Small intestine (tissue), 7 donors: ENCODE measurements at regions not wholly inside any gene's neighbourhood (a gene's known extent, or its start where the extent isn't known, plus 50 kb on each side); places are given as distances from the start of the nearest gene placed in this dataset.

Source experiments
- DNase-seq, 2 donors: peaks; one replicate each; pipeline versions ENCODE4 v3.0.0 to v3.0.0-alpha.2; 2013
- FAIRE-seq: peaks from 2 replicates; lab custom pipeline; 2012; peaks lifted over from hg19 to GRCh38; lab: Jason Lieb, UNC
- H3K27ac ChIP-seq, 3 donors: one replicate each; pipeline ENCODE4 v1.5.1; 2013; ENCODE audit warnings: low read length in 2 of 3, mild to moderate bottlenecking in 2 of 3, control low read depth in 1 of 3, inconsistent platforms in 1 of 3, low read depth in 1 of 3, moderate library complexity in 1 of 3
- H3K27me3 ChIP-seq, 3 donors: one replicate each; pipeline ENCODE4 v1.6.1; 2013; ENCODE audit warnings: low read length in 3 of 3, inconsistent platforms in 1 of 3; ENCODE audit not compliant: control insufficient read depth in 3 of 3, insufficient read depth in 3 of 3
- H3K36me3 ChIP-seq, 3 donors: one replicate each; pipeline ENCODE4 v1.6.1; 2013; ENCODE audit warnings: low read length in 3 of 3, inconsistent platforms in 1 of 3, low read depth in 1 of 3, mild to moderate bottlenecking in 1 of 3, moderate library complexity in 1 of 3; ENCODE audit not compliant: control insufficient read depth in 3 of 3, insufficient read depth in 2 of 3
- H3K4me1 ChIP-seq, 3 donors: one replicate each; pipeline ENCODE4 v1.6.1; 2013; ENCODE audit warnings: low read length in 2 of 3, inconsistent platforms in 1 of 3, low read depth in 1 of 3, mild to moderate bottlenecking in 1 of 3, moderate library complexity in 1 of 3; ENCODE audit not compliant: control insufficient read depth in 3 of 3, insufficient read depth in 2 of 3
- H3K4me3 ChIP-seq, 3 donors: one replicate each; pipeline ENCODE4 v1.5.1; 2013; ENCODE audit warnings: low read length in 3 of 3, control low read depth in 1 of 3, inconsistent platforms in 1 of 3, low read depth in 1 of 3, mild to moderate bottlenecking in 1 of 3, moderate library complexity in 1 of 3
- H3K9me3 ChIP-seq, 2 donors: one replicate each; pipeline ENCODE4 v1.6.1; 2013; ENCODE audit warnings: low read depth in 1 of 2, low read length in 1 of 2; ENCODE audit not compliant: control insufficient read depth in 2 of 2, insufficient read depth in 1 of 2
- WGBS, 3 donors: extraction: QIAGEN DNeasy Blood & Tissue Kit; methylation state at CpG; one replicate each; pipeline ENCODE4 v1.1.7; 2013; 5-methylcytosine and 5-hydroxymethylcytosine counted together
- donor health status: healthy with polysubstance abuse.
- donor health status: control.
- donor health status: control.
- donor health status: Bipolar disorder and iron deficiency.
- donor health status: healthy.

DNA sequence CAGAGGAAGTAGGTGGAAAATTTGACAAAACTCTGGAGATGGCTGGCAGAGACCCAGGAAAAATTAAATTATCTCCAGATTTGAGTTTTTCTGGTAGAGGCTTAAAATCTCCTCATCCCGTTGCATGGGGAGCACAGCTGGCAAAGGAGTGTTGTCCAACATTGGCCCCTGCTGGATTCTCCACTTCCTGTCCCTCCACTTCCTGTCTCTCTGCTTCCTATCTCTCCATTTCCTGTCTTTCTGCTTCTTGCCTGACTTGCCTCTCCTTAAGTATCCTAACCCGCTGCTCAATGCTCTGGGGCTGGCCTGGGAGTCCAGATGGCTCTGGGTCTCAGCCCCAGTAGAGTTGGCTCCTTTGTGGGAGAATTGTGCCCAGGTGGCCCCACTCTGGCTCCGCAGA lies 65.8 kb upstream of the EMX2 start:
- FAIRE-seq = no peak
- WGBS, 3 donors = 75 to 84% (median 81%) methylated on average over 3 of the region's 3 CpGs
- H3K4me3 ChIP-seq = no peak overlapping the region

GRCh38 chr10:117476281-117476680 lies 66.3 kb upstream of the EMX2 start:
- FAIRE-seq (no peak), DNase-seq (no peak)
- WGBS, 3 donors = 95 to 100% (median 100%) methylated on average over 2 of the region's 2 CpGs
- Histone ChIP-seq H3K9me3 (no peaks in the 10 kb centered on the region), H3K4me3 (no peak overlapping the region), H3K27me3 (peaks cover 0 to 19% (median 1%) of the 10 kb centered on the region in 3 donors), H3K4me1 (no peaks in the 10 kb centered on the region), H3K36me3 (no peaks in the 10 kb centered on the region), H3K27ac (no peak overlapping the region)

More for the DNA sequence above, 65.8 kb upstream of the EMX2 start:
- H3K4me1 ChIP-seq = no peaks in the 10 kb centered on the region
- peaks cover 0 to 19% (median 1%) of the 10 kb centered on the region in 3 donors for H3K27me3 ChIP-seq
- no peaks in the 10 kb centered on the region for H3K9me3 ChIP-seq
- H3K36me3 ChIP-seq = no peaks in the 10 kb centered on the region
- no peak overlapping the region for H3K27ac ChIP-seq
- no peak for DNase-seq

DNA sequence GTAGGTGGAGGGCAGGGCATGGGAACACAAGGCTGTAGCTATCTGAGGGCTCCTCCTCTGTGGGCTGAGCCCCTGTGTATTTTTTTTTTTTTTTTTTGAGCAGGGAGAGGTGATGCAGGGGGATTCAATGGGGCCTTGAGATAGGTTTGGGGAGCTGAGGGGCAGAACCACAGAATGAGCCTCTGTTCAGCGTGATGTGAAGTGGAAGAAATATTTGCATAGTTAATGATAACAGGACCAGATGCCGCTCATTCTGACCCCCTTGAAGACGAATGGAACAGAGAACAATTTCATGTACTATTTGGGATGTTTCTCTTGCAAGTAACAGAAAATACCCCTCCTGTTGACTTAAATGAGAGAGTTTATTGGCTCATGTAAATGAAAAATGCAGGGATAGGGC lies 69.7 kb upstream of the EMX2 start:
- H3K36me3 ChIP-seq = no peaks in the 10 kb centered on the region
- DNase-seq (no peak), FAIRE-seq (no peak)
- no peak overlapping the region for H3K4me3 ChIP-seq
- no peaks in the 10 kb centered on the region for H3K9me3 ChIP-seq
- H3K4me1 ChIP-seq = no peaks in the 10 kb centered on the region
- no peak overlapping the region for H3K27ac ChIP-seq
- H3K27me3 ChIP-seq = peaks cover 0 to 15% (median 0%) of the 10 kb centered on the region in 3 donors
- WGBS, 3 donors = 65 to 87% (median 84%) methylated on average over 3 of the region's 3 CpGs

DNA sequence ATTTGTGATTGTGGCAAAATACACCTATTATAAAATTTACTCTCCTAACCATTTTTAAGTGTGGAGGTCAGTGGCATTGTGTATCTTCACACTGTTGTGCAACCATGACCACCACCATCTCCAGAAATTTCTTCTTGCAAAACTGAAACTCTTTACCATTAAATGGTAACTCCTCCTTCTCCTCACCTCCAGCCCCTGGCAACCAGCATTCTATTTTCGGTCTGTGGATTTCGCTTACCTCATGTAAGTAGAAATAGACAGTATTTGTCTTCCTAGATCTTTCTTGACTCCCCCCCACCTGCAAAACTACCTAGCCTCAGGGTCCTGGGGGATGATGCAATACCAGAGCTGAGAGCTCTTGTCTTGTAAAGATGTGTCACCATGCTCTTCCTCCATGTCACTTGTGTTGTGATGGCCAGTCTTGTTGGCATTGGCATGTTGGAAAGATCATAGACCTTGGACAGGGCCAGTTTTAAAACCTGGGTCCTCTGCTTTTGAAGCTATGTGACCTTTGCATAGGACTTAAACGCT lies 71.1 kb upstream of the EMX2 start:
- no peaks in the 10 kb centered on the region for H3K36me3 ChIP-seq
- H3K27me3 ChIP-seq = peaks cover 0 to 7% (median 0%) of the 10 kb centered on the region in 3 donors
- no peak for DNase-seq
- no peak overlapping the region for H3K4me3 ChIP-seq
- peaks cover 0 to 4% (median 0%) of the 10 kb centered on the region in 3 donors for H3K4me1 ChIP-seq
- WGBS, 3 donors = 87 to 90% (median 90%) methylated on average over 3 of the region's 3 CpGs
- FAIRE-seq = no peak
- no peaks in the 10 kb centered on the region for H3K9me3 ChIP-seq
- H3K27ac ChIP-seq = no peak overlapping the region

- 62 to 76% (median 63%) methylated on average over 5 of the region's 5 CpGs for WGBS, 3 donors
- no peak overlapping the region for H3K27ac ChIP-seq
- no peak overlapping the region for H3K4me3 ChIP-seq
- FAIRE-seq (no peak), DNase-seq (no peak)
- H3K9me3 ChIP-seq = no peaks in the 10 kb centered on the region
- peaks cover 0 to 5% (median 0%) of the 10 kb centered on the region in 3 donors for H3K4me1 ChIP-seq
- peaks cover 0 to 7% (median 0%) of the 10 kb centered on the region in 3 donors for H3K27me3 ChIP-seq
- no peaks in the 10 kb centered on the region for H3K36me3 ChIP-seq
These were observed 71.8 kb upstream of the EMX2 start for GRCh38 chr10:117470733-117471132.

DNA sequence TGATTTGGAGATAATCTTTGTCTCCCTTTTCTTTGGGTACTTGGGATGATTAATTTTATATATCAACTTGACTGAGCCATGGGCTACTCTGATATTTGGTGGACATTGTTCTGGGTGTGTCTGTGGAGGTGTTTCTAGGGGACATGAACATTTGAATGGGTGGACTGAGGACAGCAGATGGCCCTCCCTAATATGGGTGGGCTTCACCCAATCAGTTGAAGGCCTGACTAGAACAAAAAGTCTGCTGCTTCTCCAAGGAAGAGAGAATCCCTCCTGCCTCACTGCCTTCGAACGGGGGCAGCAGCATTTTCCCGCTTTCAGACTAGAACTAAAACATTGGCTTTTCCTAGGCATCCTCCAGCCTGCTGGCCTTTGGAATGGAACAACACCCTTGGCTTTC lies 73.9 kb upstream of the EMX2 start:
- no peak for DNase-seq
- no peak overlapping the region for H3K4me3 ChIP-seq
- H3K4me1 ChIP-seq = peaks cover 0 to 5% (median 0%) of the 10 kb centered on the region in 3 donors
- no peak overlapping the region for H3K27ac ChIP-seq
- no peak for FAIRE-seq
- 91 to 94% (median 92%) methylated on average over 3 of the region's 3 CpGs for WGBS, 3 donors
- H3K9me3 ChIP-seq = no peaks in the 10 kb centered on the region
- H3K36me3 ChIP-seq = no peaks in the 10 kb centered on the region
- H3K27me3 ChIP-seq = peaks cover 0 to 7% (median 0%) of the 10 kb centered on the region in 3 donors

GRCh38 chr10:117464176-117464575 lies 78.4 kb upstream of the EMX2 start:
- Histone ChIP-seq H3K4me3 (no peak overlapping the region), H3K36me3 (no peaks in the 10 kb centered on the region), H3K27me3 (no peaks in the 10 kb centered on the region), H3K4me1 (peaks cover 0 to 12% (median 0%) of the 10 kb centered on the region in 3 donors), H3K27ac (no peak overlapping the region), H3K9me3 (peaks cover 0 to 3% of the 10 kb centered on the region in 2 donors)
- 45 to 84% (median 70%) methylated on average over 2 of the region's 2 CpGs for WGBS, 3 donors
- FAIRE-seq = no peak
- DNase-seq = no peak

DNA sequence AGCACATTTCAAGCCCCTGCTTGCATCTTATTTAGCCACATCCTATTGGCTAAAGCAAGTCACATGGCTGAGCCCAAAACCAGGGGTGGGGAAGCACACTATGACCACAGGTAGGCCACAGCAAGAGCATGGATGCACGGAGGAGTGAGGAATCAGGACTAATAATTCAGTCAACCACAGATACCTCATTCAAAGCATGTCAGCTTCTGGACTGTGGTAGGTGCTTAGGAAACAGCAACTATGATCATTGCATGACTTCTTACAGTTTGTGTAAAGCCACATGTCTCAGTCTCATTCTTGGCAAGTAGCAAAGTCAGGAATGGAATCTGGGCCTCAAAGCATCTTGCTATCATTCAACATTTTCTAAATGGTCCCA lies 79.0 kb upstream of the EMX2 start:
- no peak overlapping the region for H3K4me3 ChIP-seq
- H3K27ac ChIP-seq = no peak overlapping the region
- DNase-seq (no peak), FAIRE-seq (no peak)
- peaks cover 0 to 12% (median 0%) of the 10 kb centered on the region in 3 donors for H3K4me1 ChIP-seq
- peaks cover 0 to 3% (median 0%) of the 10 kb centered on the region in 3 donors for H3K27me3 ChIP-seq
- H3K36me3 ChIP-seq = no peaks in the 10 kb centered on the region
- 68 to 100% (median 84%) methylated on average over 1 of the region's 1 CpG for WGBS, 3 donors
- H3K9me3 ChIP-seq = peaks cover 0 to 3% of the 10 kb centered on the region in 2 donors
